DMS79 (cell line): ENCODE measurements at regions not wholly inside any gene's neighbourhood (a gene's known extent, or its start where the extent isn't known, plus 50 kb on each side); places are given as distances from the start of the nearest gene placed in this dataset.

Experiments
- DNase-seq: peaks from one replicate; lab custom pipeline; 2025; lab: John Stamatoyannopoulos, UW

- DNase-seq: no peak
Measured at GRCh38 chr9:79877943-79878602, 306.3 kb downstream of the TLE4 start.

GRCh38 chr9:79868567-79869189 lies 296.9 kb downstream of the TLE4 start:
- DNase-seq: no peak

DNA sequence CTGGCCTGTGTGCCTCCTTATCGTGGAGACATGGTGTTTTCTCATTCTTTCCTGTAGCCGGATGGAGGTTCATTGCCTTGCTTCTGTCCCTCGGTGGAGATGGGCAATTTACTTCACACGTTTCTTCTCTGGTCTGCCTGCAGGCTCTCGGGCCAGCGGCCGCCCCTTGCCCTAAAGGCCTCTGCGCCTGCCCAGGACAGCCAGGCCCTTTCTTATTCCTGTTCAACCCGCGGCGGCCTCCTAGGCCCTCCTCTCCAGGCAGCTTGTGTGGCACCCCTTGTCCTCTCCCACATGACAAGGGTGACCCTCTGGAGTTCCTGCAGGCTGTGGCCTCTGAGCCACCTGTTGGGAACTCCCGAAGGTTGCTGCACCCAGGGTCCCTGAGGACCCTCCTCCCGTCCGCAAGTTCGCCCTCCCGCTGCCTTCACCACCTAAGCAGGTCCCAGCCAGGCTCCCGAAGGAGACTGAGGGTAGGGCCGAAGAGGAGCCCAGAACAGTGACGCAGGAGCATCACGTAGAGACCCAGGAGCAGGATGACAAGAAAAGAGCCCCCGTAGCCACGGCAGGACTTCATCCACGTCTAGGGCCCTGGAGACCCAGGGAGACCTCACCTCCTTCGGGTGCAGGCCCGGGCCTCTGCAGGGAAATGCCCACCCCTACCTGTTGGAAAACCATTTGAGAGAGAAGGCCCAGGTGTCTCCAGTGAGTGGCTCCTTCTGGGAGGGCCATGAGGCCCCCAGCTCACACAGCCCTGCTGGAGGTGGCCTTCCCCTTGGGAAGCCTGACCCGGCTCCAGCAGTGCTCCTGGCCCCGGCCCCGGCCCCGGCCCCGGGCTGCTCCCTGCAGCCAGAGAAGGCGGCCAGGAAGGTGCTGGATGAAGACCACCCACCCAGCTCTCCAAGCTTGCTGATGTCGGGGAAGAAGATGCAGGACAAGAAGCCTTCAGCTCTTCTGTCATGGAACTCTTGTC lies 291.4 kb downstream of the TLE4 start:
- DNase-seq: no peak

DNA sequence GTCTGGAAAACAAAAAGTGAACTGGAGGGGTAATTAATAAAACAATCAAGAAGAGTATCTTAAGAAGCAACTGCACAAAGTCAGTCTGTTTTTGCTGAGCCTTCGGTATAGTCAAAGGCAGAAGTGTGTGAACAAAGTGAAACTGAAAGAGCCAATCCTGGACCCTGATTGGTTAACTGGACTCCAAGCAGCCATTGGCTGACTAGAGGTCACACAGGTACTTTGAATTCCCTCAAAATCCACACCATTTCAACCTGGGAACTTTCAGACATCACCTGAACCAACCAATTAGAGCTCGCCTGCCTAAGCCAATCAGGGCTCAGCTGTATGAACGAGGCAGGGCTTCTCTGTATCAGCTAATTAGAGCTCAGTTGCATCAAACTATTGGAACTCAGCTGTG lies 286.7 kb downstream of the TLE4 start:
- no peak for DNase-seq

DNA sequence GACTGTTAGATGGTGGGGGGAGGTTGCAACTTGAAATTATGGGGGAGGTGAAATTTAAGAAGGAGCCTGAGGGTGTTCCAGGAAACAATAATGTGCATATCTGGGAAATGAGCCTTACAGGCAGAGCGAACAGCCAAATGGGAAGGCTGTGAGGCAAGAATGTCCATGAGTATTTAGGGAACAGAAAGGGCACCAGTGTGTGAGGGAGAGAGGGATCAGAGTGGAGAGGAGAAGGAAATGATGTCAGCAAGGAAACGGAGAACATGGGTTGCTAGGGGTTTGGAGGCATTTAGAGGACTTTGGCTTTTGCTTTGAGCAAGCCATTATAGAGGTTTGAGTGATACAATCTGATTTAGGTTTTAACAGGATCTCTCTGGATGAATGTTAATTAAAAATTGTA lies 285.4 kb downstream of the TLE4 start:
- no peak for DNase-seq

DNA sequence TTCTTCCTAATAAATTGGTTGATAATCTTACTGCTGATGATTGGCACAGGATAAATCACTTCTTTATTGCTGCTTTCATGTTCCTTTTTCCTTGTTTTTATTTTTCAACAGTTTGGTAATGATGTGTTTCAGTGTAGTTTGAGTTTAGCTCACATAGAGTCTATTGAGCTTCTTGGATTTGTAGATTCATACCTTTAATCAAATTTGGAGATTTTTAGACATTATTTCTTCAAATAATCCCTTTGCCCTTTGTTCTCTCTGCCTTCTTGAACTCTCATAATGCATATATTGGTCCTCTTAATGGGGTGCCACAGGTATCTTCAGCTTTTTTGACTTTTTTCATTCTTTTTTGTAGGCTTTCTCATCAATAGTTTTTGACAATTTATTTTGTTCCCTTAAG lies 275.3 kb downstream of the TLE4 start:
- no peak for DNase-seq

GRCh38 chr9:79829566-79830302 lies 258.0 kb downstream of the TLE4 start:
- no peak for DNase-seq

DNA sequence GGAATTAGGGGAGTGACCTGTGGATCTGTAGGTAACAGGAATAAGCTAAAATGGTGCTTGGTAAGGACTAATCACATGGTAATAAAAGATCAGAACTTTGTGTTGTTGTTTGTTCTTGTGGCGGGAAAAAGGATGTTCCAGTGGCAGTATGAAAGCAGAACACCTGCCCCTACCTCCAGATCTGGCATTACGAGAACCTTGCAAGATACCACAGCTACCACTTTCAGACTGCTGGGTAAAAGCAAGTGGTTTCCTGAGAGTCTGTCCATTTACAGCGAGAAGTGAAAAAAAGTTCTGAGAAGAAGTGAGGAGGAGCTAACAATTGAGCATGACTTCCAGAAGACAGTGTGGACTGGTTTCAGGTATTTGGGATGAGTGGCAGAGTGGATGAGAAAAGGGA lies 252.5 kb downstream of the TLE4 start:
- no peak for DNase-seq

GRCh38 chr9:79817438-79818004 lies 245.8 kb downstream of the TLE4 start:
- no peak for DNase-seq

DNA sequence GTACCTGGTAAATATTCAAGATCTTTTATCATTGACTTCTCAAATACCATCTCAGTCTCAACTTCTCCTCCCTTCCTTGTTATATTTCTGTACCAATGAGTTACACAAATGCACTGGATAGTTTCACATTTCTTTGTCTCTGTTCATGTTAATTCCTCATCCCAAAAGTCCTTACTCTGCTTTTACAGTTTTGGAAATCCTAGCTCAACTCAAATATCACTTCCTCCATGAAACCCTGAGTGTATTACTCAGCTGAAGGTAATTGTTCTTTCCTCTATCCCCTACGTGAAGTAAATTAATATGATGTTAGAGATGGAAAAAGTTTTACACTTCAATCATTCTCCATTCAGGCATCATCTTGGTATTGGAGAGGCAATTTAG lies 241.5 kb downstream of the TLE4 start:
- DNase-seq: no peak

- no peak for DNase-seq
Measured at GRCh38 chr9:79812507-79813257, 240.9 kb downstream of the TLE4 start.

- no peak for DNase-seq
Measured at GRCh38 chr9:79812099-79812498, 240.3 kb downstream of the TLE4 start.

DNA sequence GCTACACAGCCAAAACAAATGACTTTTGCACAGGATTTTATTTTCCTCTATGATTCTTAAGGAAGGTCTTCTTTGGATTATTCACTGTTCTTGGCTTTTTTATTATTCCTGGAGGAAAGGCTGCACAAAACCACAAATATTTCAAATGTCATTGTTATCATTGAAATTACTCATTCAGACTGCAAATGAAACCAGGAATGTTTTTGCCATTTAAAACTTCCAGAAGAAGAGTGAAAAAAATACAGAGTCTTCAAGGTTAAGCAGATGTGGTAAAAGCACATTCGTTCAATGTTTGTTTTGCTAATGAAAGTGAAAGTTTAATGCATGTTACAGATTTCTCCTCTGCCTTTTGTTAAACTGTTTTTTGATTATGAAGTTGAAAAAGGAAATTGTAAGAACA lies 238.2 kb downstream of the TLE4 start:
- DNase-seq: no peak

DNA sequence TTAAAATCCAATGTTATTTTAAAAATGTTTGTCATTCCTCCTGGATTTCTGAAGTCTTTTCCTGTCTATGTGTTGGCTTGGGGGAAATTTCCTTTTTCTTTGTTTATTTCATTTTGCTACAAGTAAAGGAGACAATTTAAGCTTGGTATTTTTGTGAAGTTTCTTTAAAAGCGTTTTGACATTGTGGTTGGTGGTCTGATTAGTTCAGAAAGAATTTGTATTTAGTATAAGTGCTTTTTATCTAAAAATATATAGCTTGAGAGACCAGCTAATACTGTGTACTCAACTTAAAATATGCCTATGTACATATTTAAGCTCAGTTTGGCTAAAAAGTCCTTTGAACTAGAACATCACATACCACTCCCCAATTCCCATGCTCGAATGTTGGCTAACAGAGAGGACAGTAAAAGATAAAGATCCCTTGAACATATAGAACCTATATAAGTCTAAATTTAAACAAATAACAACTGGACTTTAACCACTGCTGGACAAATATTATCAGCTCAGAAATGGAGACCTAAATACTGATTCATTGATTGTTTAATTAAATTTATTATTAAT lies 237.6 kb downstream of the TLE4 start:
- no peak for DNase-seq

- no peak for DNase-seq
Measured at GRCh38 chr9:79807971-79808370, 236.2 kb downstream of the TLE4 start.

DNA sequence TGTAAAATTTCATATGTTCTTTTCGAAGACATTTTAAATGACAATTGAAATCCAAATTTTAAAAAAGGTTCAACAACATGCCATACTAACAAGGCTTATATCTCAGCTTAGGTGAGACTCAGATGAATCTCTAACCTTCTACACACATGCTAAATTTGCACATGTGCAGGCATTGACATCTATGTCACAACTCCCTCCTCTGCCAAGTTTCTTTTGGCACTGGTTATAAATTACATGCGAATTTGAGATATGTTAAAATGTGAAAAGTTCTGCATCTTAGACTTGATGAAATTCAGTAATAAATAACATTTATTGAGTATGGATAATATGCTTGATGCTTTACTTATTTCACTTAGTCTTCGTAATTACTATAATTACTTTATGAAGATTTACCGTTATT lies 234.3 kb downstream of the TLE4 start:
- DNase-seq: no peak

- no peak for DNase-seq
Measured at GRCh38 chr9:79801459-79801858, 229.7 kb downstream of the TLE4 start.

- DNase-seq: no peak
Measured at GRCh38 chr9:79800578-79800977, 228.8 kb downstream of the TLE4 start.

DNA sequence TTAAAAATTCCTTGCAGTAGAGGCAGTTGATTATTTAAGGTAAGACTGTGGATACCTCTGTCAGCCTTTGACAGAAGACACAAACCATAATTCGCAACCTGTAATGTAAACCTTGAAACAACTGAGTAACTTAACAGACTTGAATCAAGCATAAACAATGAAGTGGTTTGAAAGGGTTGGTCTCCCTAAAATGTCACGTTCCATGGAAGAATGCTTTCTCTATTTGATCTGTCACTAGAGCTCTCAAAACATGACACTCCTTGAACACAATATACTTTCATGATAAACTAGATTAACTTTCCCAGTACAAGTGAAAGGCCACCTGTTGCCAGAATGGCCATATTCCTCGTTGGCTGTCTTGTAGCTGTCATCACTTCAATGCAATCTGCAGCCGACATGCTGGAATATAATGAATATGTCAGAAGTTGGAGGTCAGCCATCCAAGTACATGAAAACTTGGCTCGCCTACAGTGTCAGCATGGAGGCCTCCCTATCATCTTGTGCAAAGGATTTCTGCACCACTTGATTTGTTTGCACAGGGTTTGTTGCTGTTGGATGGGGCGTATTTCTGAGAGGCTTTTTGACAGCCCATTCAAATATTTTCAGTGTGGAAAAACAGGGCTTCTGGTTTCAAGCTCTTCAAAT lies 228.0 kb downstream of the TLE4 start:
- peak; percentile 70 for DNase-seq

DNA sequence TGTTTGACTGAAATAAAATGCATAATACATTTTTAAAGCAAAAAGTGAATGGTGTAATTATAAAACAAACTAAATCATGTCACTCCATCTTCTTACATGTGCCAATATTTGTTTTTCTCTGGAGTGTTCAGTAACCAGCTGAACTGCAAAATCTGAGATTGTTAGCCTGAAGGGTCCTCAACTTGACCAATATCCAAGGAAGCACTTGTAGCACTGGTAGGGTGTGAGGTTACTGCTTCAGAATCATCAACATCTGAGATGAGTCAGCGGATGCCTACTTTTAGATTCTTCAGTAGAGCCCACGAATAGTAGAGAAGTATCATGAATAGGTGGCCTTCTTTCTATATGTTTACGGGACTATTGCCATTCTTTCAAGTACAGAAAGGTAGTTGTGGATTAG lies 226.7 kb downstream of the TLE4 start:
- DNase-seq: peak; percentile 16
